Activated T-helper 1 cell treated with Interleukin-2 at 50 U/mL for 16 hours (primary cell): ENCODE measurements at regions not wholly inside any gene's neighbourhood (a gene's known extent, or its start where the extent isn't known, plus 50 kb on each side); places are given as distances from the start of the nearest gene placed in this dataset.

ENCODE experiments used
- DNase-seq: peaks from one replicate; pipeline ENCODE4 v3.0.0-alpha.2; 2020; ENCODE audit warnings: low read depth

DNA sequence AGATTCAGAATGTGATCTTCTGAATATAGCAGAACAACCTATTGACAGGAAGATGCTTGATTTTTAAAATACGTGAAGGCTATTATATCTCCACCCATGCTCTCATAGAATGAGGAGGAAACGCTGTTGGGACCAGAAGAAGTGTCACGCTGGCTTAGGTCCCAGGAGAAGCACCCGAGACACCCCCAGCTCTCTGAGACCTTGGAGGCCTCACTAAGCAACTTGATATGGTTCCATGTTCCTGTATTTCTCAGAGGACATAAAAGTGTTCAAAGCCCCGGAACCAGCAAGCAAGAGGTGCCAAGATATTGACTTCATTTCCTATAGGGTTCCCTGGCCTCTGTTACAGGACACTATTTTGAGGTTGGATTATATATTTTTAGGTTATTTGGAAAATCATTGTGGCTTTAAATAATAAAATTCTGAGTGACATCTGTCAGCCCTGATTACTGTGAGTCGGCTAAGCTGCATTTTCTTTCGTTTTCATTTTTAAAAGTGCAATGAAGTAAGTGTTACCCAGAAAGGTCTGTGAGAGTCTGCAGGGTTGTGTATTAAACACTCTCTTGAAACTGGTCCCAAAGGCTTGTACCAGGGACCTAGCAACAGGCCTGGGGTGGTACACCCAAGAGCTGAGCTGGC, 400.0 kb downstream of the SOX9 start:
- DNase-seq = no peak

DNA sequence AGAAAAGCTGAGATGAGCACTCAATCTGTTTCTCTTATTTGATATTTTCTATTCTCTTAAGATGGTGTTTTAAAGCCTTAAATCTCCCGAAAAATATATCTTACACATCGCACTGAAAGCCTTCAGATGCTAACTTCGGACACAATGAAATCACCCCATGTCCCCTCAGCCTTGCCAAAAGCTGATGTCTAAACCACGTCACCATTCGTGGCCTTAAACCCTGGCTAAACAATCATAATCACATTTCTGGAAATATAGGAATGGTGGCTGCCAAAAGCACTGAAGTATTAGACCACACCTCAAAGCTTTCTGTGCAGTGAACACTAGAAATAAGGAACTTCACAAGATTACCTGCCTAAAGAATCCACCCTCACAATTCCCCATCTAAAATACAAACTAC, 402.7 kb downstream of the SOX9 start:
- DNase-seq = no peak

- DNase-seq = no peak
Measured at GRCh38 chr17:72525225-72526015, 404.6 kb downstream of the SOX9 start.

DNA sequence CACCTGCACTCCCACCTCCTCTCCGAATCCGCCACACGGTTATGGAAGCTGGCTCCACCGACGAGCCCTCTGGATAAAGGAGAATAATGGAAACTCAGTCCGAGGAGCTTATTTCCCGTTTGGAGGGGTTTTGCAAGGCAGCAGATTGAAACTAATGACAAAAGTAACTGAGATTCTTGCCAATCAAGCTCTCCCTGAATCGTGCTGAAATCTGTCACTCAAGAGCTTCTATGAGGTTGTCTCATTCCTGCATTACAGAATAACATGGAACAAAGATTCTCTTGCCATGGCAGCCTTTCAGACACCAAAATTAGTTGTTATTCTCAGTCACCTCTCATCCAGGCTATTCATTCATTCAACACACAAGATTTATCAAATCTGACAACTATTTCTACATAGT, 405.9 kb downstream of the SOX9 start:
- DNase-seq = no peak

- no peak for DNase-seq
Measured at GRCh38 chr17:72527789-72528188, 407.0 kb downstream of the SOX9 start.

GRCh38 chr17:72528683-72529082, 407.9 kb downstream of the SOX9 start:
- DNase-seq = no peak

GRCh38 chr17:72529386-72529785, 408.6 kb downstream of the SOX9 start:
- DNase-seq = no peak

DNA sequence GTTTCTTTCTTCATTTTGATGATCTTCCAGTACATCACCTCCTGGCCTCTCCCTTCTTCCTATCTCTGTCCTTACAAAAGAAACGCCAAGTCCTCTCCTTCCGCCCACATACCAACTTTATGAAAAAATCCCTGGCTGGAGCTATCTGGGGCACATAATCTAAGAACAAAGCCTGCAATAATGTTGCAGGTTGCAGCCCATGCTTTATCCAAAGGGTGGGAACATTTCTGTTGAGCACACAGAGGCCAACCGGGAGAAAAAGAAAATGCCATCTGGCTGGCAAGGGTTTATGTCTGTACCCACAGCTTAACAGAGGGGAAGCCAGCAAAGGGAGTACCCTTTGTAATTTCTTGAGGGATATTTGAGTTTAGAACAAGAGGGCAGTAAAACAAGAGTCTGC, 409.6 kb downstream of the SOX9 start:
- DNase-seq = no peak

DNA sequence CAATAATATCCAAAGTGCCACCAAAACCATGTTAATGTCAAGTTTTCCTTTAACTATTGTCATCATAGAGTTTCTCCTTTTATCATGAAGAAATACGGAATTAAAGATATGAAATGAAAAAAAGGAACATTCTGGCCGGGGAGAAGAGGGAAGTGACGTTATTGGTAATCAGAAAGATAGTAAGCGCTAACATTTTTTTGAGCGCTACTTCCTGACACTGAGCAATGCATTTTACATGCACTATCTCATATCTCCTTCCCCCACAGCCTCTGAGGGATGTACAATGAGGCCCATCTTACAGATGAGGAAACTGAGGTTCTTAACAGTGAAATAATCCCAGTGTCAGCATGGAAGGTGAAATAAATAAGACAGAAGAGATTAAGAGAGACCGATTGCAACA, 410.9 kb downstream of the SOX9 start:
- no peak for DNase-seq

DNA sequence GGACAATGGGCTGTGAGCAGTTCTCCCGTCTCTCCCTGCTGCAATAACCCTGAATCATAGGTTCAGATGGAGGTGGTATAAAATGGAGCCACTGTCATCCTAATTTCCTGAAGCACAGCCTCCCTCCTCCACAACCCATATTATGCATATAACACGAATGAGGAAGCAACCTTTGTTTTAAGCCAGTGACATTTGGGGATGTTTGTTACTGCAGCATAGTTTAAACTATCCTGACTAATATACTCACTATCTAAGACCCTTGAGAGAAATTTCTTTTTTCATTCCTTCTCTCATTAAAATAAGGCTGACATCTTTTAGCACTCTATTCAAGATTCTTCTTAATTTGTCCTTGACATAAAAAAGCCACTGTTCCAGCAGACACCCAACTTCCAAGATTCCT, 413.4 kb downstream of the SOX9 start:
- no peak for DNase-seq

- DNase-seq = no peak
Measured at GRCh38 chr17:72534776-72535175, 414.0 kb downstream of the SOX9 start.

DNA sequence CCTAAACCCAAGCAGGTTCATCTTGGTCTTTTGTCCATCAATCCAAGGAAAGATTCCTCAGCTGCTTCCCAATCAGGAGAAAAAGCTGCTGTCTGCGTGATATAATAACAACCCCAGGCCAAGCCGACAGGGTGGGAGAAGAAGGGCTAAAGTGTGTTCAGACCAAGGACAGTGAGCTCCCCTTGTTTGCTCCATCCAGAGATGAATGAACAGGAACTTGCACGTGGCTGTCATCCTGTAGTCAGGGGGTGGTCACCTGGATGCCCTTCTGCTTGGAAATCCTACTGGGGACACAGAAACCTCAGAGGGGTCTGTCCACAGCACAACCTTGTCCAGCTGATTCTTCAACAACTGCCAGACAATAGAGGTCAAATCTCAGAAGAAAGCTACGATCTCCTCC, 414.5 kb downstream of the SOX9 start:
- no peak for DNase-seq

DNA sequence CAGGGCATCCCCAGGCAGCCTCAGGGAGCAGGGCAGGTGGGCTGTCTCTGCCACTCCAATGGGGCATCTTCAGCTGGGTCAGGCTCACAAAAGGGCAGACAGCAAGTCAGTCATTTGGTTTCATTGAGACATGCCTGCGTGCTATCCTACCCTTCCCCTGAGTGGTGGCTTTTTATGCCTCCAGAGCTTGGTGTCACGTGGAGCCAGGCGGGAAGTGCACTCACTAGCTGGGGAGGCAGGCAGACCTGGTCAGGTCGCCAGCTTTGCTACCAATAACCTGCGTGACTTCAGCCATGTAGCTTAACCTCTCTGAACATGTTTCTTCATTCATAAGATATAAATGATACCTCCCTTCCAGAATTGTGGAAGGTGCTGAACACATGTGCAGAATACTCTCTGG, 415.0 kb downstream of the SOX9 start:
- no peak for DNase-seq

- DNase-seq = no peak
Measured at GRCh38 chr17:72536788-72537187, 416.0 kb downstream of the SOX9 start.

DNA sequence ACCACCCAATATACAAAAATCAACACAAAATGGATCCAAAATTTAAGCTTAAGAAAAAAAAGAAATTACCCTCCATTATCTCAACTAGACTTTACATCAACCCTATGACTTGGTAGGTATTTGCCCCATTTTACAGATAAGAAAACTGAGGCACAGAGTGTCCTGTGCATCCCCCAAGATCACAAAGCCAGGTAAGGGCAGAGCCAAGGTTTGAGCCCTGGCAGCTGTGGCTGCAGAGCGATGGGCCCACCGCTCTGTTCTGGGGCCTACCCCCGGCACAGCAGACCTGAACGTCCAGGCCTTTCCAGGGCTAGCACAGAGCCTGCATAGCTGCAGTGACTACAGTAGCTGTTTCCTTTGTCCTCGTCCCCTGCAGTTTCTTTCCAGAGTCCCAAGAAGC, 417.6 kb downstream of the SOX9 start:
- DNase-seq = no peak

DNA sequence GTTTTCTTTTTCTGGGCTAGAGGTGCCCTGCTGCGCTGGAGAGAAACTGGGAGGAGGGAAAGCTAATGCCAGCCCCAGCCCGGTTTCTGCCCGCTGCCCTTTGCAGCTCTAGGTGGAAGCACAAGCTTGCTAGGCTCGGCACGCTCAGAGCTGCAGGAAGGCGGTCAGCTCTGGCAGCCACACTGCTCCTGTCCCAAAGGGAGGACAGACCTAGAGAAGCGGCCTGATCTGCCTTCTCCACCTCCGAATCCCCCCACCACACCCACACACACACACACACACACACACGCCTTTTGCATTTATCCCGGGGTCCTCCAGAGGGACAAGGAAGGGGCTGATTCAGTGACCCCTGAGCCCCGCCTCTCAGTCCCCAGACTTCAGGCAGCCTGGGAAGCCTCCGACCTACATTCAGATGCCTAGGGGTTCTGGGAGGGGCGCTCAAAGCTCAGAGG, 418.1 kb downstream of the SOX9 start:
- DNase-seq = no peak

GRCh38 chr17:72539981-72540897, 419.4 kb downstream of the SOX9 start:
- DNase-seq = peak; percentile 28

DNA sequence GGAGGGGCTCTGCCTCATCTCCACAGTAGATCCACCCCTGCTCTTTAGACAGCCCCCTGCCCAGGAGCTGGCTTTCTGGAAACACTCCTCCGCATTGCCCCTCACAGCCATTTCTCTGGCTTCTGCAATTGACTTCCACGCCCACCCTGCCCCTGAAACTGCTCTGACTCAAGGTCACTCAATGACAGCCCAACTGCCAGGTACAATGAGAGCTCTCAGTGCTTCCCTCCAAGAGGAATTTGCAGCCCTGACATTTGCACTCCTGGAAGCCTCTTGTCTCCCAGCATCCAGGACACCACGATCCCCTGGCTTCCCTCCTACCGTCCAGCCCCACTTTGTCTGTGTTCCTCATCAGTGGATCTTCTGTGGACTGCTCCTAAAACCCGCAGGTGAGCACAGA, 421.5 kb downstream of the SOX9 start:
- DNase-seq = no peak

DNA sequence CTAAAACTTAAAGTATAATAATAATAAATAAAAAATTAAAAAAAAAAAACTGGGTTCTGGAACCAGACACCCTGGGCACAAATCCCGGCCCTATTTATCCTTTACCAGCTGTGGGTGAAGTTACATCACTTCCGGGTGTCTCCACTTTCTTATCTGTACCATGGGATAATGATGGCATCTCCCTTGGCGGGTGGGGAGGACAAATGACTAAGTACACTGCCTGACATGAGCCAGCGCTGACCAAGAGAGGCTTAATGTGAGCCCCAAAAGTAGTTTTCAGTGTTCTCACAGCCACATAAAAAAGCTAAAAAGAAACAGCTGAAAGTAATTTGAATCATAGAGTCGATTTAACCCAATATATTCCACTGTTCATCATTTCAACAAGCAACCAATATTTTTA, 424.9 kb downstream of the SOX9 start:
- DNase-seq = no peak

DNA sequence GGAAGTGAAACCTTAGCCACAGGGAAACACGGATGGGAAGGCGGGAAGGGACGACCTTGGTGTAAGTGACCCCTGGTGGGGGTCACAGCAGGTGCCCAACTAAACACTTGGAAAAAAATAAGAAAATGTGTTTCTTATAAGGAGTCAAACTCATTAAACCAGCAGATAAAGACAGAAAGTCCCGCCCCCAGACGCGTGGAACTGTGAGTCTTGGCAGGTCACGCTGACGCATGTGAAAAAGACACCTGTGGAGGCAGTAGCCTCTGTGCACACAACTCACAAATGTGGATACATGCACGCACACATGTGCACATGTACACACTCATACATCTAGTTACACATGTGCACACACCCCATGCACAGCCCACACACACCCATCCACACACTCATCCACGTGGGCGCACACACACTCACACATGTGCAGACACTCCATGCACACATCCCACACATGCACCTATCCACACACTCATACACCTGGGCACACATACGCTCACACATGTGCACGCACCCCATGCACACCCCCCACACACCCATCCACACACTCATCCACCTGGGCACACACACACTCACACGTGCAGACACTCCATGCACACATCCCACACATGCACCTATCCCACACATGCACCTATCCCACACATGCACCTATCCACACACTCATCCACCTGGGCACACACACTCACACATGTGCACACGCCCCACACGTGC, 432.4 kb downstream of the SOX9 start:
- no peak for DNase-seq

GRCh38 chr17:72554508-72554907, 433.7 kb downstream of the SOX9 start:
- no peak for DNase-seq

DNA sequence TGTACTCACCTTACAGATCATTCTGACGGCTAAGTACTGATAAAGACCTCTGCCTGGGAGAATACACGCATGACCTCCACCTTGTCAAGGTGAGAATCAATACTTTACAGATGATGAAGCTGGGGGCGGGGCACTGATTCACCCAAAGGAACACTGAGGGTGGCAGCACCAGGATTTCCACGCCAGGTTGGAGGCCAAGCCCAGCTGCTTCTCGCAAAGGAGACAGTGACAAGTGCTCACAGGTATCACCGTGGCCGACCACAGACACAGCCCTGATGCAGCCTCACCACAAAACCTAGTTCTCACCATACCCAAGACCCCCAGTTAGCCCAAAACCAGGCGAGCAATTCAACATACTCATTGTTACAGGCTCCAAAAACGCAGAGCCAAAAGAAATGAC, 434.2 kb downstream of the SOX9 start:
- DNase-seq = no peak
